Gastrocnemius medialis (tissue), 4 donors: ENCODE measurements at regions not wholly inside any gene's neighbourhood (a gene's known extent, or its start where the extent isn't known, plus 50 kb on each side); places are given as distances from the start of the nearest gene placed in this dataset.

Source experiments
- ATAC-seq, 2 donors: fragments of 150-250 bp; one replicate each; pipeline ENCODE4 v1.9.1; 2016
- DNase-seq, 2 donors: peaks; one replicate each; pipeline ENCODE4 v3.0.0-alpha.2; 2019
- H3K27ac ChIP-seq, 4 donors: fragments of 200-600 bp; sonication (generic); 1 replicate in 1 of 4; 2 replicates in 3 of 4; pipeline ENCODE4 v1.5.1; 2016 to 2018; ENCODE audit warnings: mild to moderate bottlenecking in 2 of 4, moderate library complexity in 1 of 4
- H3K27me3 ChIP-seq, 3 donors: fragments of 200-600 bp; sonication (generic) in 2 of 3; 1 replicate in 1 of 3; 2 replicates in 2 of 3; pipeline versions ENCODE4 v1.5.1 to v1.6.0; 2016 to 2019; ENCODE audit warnings: mild to moderate bottlenecking in 1 of 3, moderate library complexity in 1 of 3
- H3K36me3 ChIP-seq, 2 donors: fragments of 200-600 bp; sonication (generic) in 1 of 2; one replicate each; pipeline ENCODE4 v1.5.1; 2017 to 2018
- H3K4me1 ChIP-seq, 2 donors: fragments of 200-600 bp; sonication (generic) in 1 of 2; one replicate each; pipeline ENCODE4 v1.5.1; 2016 to 2017; ENCODE audit warnings: mild to moderate bottlenecking in 2 of 2
- H3K4me3 ChIP-seq, 4 donors: fragments of 200-600 bp; sonication (generic) in 3 of 4; 1 replicate in 1 of 4; 2 replicates in 3 of 4; pipeline ENCODE4 v1.5.1; 2016 to 2019; ENCODE audit warnings: mild to moderate bottlenecking in 2 of 4
- H3K9me3 ChIP-seq, 3 donors: fragments of 200-600 bp; sonication (generic) in 2 of 3; 1 replicate in 1 of 3; 2 replicates in 2 of 3; pipeline ENCODE4 v1.5.1; 2016 to 2019
- CTCF ChIP-seq, 5 experiments: fragments of 450-650 bp in 3 of 5; fragments of 200-600 bp in 2 of 5; sonication (generic) in 2 of 5; IDR thresholded peaks in 4 of 5; conservative IDR thresholded peaks in 1 of 5; 1 replicate in 4 of 5; 2 replicates in 1 of 5; pipeline ENCODE4 v1.5.1; 2016 to 2019; ENCODE audit warnings: antibody characterized with exemption in 5 of 5, mild to moderate bottlenecking in 3 of 5, moderate library complexity in 3 of 5
- POLR2A ChIP-seq, 2 donors: fragments of 450-650 bp; IDR thresholded peaks; one replicate each; pipeline ENCODE4 v1.6.1; 2017; ENCODE audit warnings: antibody characterized with exemption in 2 of 2, mild to moderate bottlenecking in 2 of 2, moderate library complexity in 2 of 2
- in situ Hi-C, 4 donors: fragments of 200-750 bp; cut with MboI; loops; one replicate each; pipeline versions ENCODE4 v1.15.0 to v1.8.0; 2017; ENCODE audit warnings: low sequenced_read_pairs in 4 of 4
- intact Hi-C: fragments of 100-400 bp; cut with DNase I; formaldehyde crosslinking; loops from one replicate; pipeline ENCODE4 v1.15.1; 2023; ENCODE audit warnings: low total_unique reads

GRCh38 chr16:51382211-51382610 lies 231.1 kb upstream of the SALL1 start:
- Histone ChIP-seq H3K4me3 (no peak overlapping the region), H3K4me1 (no peaks in the 10 kb centered on the region), H3K36me3 (no peaks in the 10 kb centered on the region), H3K27ac (no peak overlapping the region), H3K9me3 (no peaks in the 10 kb centered on the region), H3K27me3 (no peaks in the 10 kb centered on the region)
- ATAC-seq (no peak), DNase-seq (no peak)
- TF ChIP-seq CTCF (IDR thresholded peaks at IDR 0.05 in 4 of 5, conservative IDR thresholded peaks at IDR 0.05 in 1 of 5) (no peak), POLR2A (IDR thresholded peaks at IDR 0.05) (no peak)
- intact Hi-C loops = no loop called here
- in situ Hi-C loops = no loop called here

- intact Hi-C loops = no loop called here
- Histone ChIP-seq H3K4me3 (no peak overlapping the region), H3K9me3 (no peaks in the 10 kb centered on the region), H3K27ac (no peak overlapping the region), H3K36me3 (no peaks in the 10 kb centered on the region), H3K27me3 (no peaks in the 10 kb centered on the region), H3K4me1 (no peaks in the 10 kb centered on the region)
- DNase-seq (no peak), ATAC-seq (no peak)
- TF ChIP-seq CTCF (IDR thresholded peaks at IDR 0.05 in 4 of 5, conservative IDR thresholded peaks at IDR 0.05 in 1 of 5) (no peak), POLR2A (IDR thresholded peaks at IDR 0.05) (no peak)
- in situ Hi-C loops = no loop called here
Measured at GRCh38 chr16:51376080-51376479, 225.0 kb upstream of the SALL1 start.

GRCh38 chr16:51374790-51375189 lies 223.7 kb upstream of the SALL1 start:
- ATAC-seq (no peak), DNase-seq (no peak)
- Histone ChIP-seq H3K27ac (no peak overlapping the region), H3K9me3 (no peaks in the 10 kb centered on the region), H3K36me3 (no peaks in the 10 kb centered on the region), H3K27me3 (no peaks in the 10 kb centered on the region), H3K4me1 (no peaks in the 10 kb centered on the region), H3K4me3 (no peak overlapping the region)
- TF ChIP-seq POLR2A (IDR thresholded peaks at IDR 0.05) (no peak), CTCF (IDR thresholded peaks at IDR 0.05 in 4 of 5, conservative IDR thresholded peaks at IDR 0.05 in 1 of 5) (no peak)
- in situ Hi-C loops = no loop called here
- intact Hi-C loops = no loop called here

- ATAC-seq (no peak), DNase-seq (no peak)
- Histone ChIP-seq H3K4me3 (no peak overlapping the region), H3K27ac (no peak overlapping the region), H3K9me3 (no peaks in the 10 kb centered on the region), H3K27me3 (no peaks in the 10 kb centered on the region), H3K4me1 (no peaks in the 10 kb centered on the region), H3K36me3 (no peaks in the 10 kb centered on the region)
- intact Hi-C loops (no loop called here), in situ Hi-C loops (no loop called here)
- TF ChIP-seq POLR2A (IDR thresholded peaks at IDR 0.05) (no peak), CTCF (IDR thresholded peaks at IDR 0.05 in 4 of 5, conservative IDR thresholded peaks at IDR 0.05 in 1 of 5) (no peak)
Measured at GRCh38 chr16:51374346-51374745, 223.3 kb upstream of the SALL1 start.

- in situ Hi-C loops = no loop called here
Measured at GRCh38 chr16:51365715-51366114, 214.6 kb upstream of the SALL1 start.

More at GRCh38 chr16:51365715-51366114, 214.6 kb upstream of the SALL1 start:
- Histone ChIP-seq H3K4me3 (no peak overlapping the region), H3K27ac (no peak overlapping the region), H3K4me1 (no peaks in the 10 kb centered on the region), H3K9me3 (no peaks in the 10 kb centered on the region), H3K36me3 (no peaks in the 10 kb centered on the region), H3K27me3 (no peaks in the 10 kb centered on the region)
- DNase-seq = no peak
- ATAC-seq = no peak
- TF ChIP-seq POLR2A (IDR thresholded peaks at IDR 0.05) (no peak), CTCF (IDR thresholded peaks at IDR 0.05 in 4 of 5, conservative IDR thresholded peaks at IDR 0.05 in 1 of 5) (no peak)
- intact Hi-C loops = no loop called here
